ENCODE measurements at regions not wholly inside any gene's neighbourhood (a gene's known extent, or its start where the extent isn't known, plus 50 kb on each side); places are given as distances from the start of the nearest gene placed in this dataset.

DNA sequence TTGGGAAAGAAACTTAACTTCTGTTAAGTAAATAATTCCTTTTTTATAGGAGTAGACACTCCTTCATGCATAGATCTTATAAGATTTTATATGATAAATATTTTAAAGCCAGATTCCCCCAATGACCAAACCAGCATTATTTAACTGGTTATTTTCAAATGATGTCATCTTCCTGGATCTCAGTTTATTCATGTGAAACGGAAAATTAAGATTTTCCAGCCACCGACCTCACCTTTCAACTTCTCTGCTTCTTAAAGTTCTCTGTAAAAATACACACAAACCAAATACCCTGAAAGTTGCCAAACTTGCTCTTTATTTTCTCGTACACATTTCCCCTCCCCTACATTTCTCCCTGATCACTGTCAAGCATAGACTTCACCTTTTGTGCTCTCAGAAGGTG, 364.2 kb downstream of the GALC start:
- TF ChIP-seq EZH2phosphoT487 (IDR thresholded peaks at IDR 0.05; ENCODE audit: borderline replicate concordance, low read length), result no peak
- TF ChIP-seq, protein P1, sequence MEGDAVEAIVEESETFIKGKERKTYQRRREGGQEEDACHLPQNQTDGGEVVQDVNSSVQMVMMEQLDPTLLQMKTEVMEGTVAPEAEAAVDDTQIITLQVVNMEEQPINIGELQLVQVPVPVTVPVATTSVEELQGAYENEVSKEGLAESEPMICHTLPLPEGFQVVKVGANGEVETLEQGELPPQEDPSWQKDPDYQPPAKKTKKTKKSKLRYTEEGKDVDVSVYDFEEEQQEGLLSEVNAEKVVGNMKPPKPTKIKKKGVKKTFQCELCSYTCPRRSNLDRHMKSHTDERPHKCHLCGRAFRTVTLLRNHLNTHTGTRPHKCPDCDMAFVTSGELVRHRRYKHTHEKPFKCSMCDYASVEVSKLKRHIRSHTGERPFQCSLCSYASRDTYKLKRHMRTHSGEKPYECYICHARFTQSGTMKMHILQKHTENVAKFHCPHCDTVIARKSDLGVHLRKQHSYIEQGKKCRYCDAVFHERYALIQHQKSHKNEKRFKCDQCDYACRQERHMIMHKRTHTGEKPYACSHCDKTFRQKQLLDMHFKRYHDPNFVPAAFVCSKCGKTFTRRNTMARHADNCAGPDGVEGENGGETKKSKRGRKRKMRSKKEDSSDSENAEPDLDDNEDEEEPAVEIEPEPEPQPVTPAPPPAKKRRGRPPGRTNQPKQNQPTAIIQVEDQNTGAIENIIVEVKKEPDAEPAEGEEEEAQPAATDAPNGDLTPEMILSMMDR (IDR thresholded peaks at IDR 0.05; ENCODE audit: low read depth, low read length, poor library complexity, severe bottlenecking), result no peak
- H4K20me1 ChIP-seq (ENCODE audit: control insufficient read depth, insufficient read depth, low read depth, low read length), result no peaks in the 10 kb centered on the region
- H3K4me3 ChIP-seq (ENCODE audit: low read length), result no peak overlapping the region
- H3K27me3 ChIP-seq (ENCODE audit: control insufficient read depth, low read length), result no peaks in the 10 kb centered on the region
- no peaks in the 10 kb centered on the region for H3K9me3 ChIP-seq (ENCODE audit: control insufficient read depth, insufficient read depth, low read length)
- no peak overlapping the region for H3K27ac ChIP-seq (ENCODE audit: low read depth, low read length)
- no peaks in the 10 kb centered on the region for H3K9me2 ChIP-seq (replicated peaks; ENCODE audit: control insufficient read depth, low read length)
- no peaks in the 10 kb centered on the region for H3K36me3 ChIP-seq (ENCODE audit: control insufficient read depth, low read length)
- H3K4me2 ChIP-seq (ENCODE audit: low read length), result no peak overlapping the region
- H3K4me1 ChIP-seq (ENCODE audit: control insufficient read depth, low read length), result no peaks in the 10 kb centered on the region
- no peaks in the 10 kb centered on the region for H3F3A ChIP-seq (ENCODE audit: control insufficient read depth, insufficient read depth)
- H3K79me2 ChIP-seq (ENCODE audit: control insufficient read depth, low read length), result no peaks in the 10 kb centered on the region

GRCh38 chr14:87628129-87628528, 364.9 kb downstream of the GALC start:
- Histone ChIP-seq H3K4me2 (ENCODE audit: low read length) (no peak overlapping the region), H3F3A (ENCODE audit: control insufficient read depth, insufficient read depth) (no peaks in the 10 kb centered on the region), H4K20me1 (ENCODE audit: control insufficient read depth, insufficient read depth, low read depth, low read length) (no peaks in the 10 kb centered on the region), H3K27ac (ENCODE audit: low read depth, low read length) (no peak overlapping the region), H3K79me2 (ENCODE audit: control insufficient read depth, low read length) (no peaks in the 10 kb centered on the region), H3K9me2 (replicated peaks; ENCODE audit: control insufficient read depth, low read length) (no peaks in the 10 kb centered on the region), H3K9me3 (ENCODE audit: control insufficient read depth, insufficient read depth, low read length) (no peaks in the 10 kb centered on the region; the same call in 1 of the 2 replicates), H3K27me3 (ENCODE audit: control insufficient read depth, low read length) (no peaks in the 10 kb centered on the region), H3K4me1 (ENCODE audit: control insufficient read depth, low read length) (no peaks in the 10 kb centered on the region), H3K4me3 (ENCODE audit: low read length) (no peak overlapping the region), H3K36me3 (ENCODE audit: control insufficient read depth, low read length) (no peaks in the 10 kb centered on the region)
- TF ChIP-seq EZH2phosphoT487 (IDR thresholded peaks at IDR 0.05; ENCODE audit: borderline replicate concordance, low read length), result no peak
- TF ChIP-seq, protein P1 (IDR thresholded peaks at IDR 0.05; ENCODE audit: low read depth, low read length, poor library complexity, severe bottlenecking), result no peak

DNA sequence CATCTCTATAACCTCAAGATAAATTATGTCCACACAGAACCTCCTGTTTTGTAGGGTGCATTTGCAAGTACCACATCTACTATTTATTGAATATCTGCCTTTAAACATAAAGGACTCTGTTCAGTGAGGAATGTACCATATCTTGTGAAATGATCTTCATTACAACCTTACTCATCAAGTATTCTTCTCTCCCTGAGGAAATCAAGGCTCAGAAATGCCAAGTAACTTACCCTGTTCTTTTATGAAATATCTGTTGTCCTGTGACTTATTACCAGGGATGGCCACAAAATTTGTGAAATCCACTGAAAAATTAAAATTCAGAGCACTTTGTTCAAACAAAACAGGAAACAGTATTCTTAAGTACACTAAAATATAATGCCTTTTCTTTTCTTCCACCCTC, 366.7 kb downstream of the GALC start:
- no peaks in the 10 kb centered on the region for H3K36me3 ChIP-seq (ENCODE audit: control insufficient read depth, low read length)
- no peaks in the 10 kb centered on the region for H3K4me1 ChIP-seq (ENCODE audit: control insufficient read depth, low read length)
- TF ChIP-seq, protein P1 (IDR thresholded peaks at IDR 0.05; ENCODE audit: low read depth, low read length, poor library complexity, severe bottlenecking), result no peak
- TF ChIP-seq EZH2phosphoT487 (IDR thresholded peaks at IDR 0.05; ENCODE audit: borderline replicate concordance, low read length), result no peak
- H3K4me2 ChIP-seq (ENCODE audit: low read length), result no peak overlapping the region
- no peaks in the 10 kb centered on the region for H3F3A ChIP-seq (ENCODE audit: control insufficient read depth, insufficient read depth)
- H4K20me1 ChIP-seq (ENCODE audit: control insufficient read depth, insufficient read depth, low read depth, low read length), result no peaks in the 10 kb centered on the region
- no peak overlapping the region for H3K27ac ChIP-seq (ENCODE audit: low read depth, low read length)
- no peaks in the 10 kb centered on the region for H3K79me2 ChIP-seq (ENCODE audit: control insufficient read depth, low read length)
- H3K9me3 ChIP-seq (ENCODE audit: control insufficient read depth, insufficient read depth, low read length), result peaks cover 4% of the 10 kb centered on the region; the same call in 1 of the 2 replicates
- no peaks in the 10 kb centered on the region for H3K9me2 ChIP-seq (replicated peaks; ENCODE audit: control insufficient read depth, low read length)
- H3K27me3 ChIP-seq (ENCODE audit: control insufficient read depth, low read length), result no peaks in the 10 kb centered on the region
- no peak overlapping the region for H3K4me3 ChIP-seq (ENCODE audit: low read length)
